ENCODE measurements at regions not wholly inside any gene's neighbourhood (a gene's known extent, or its start where the extent isn't known, plus 50 kb on each side); places are given as distances from the start of the nearest gene placed in this dataset.

- no peak overlapping the region for H3K18ac ChIP-seq (ENCODE audit: insufficient read length, low read depth, low read length)
- Mint-ChIP-seq H3K9me3 (no peaks in the 10 kb centered on the region; a peak in 1 of 5 replicates), H3K27me3 (ENCODE audit: low read depth) (no peaks in the 10 kb centered on the region), H3K4me3 (no peak overlapping the region), H3K4me1 (peaks cover 5 to 7% of the 10 kb centered on the region in 2 experiments), H3K27ac (no peak overlapping the region), H3K36me3 (ENCODE audit: insufficient read depth in 1 of 3, low read depth in 3 of 3) (no peaks in the 10 kb centered on the region)
- no peaks in the 10 kb centered on the region for H3K9me3 ChIP-seq (ENCODE audit: control insufficient read depth, low read depth, low read length)
- H3K23ac ChIP-seq (ENCODE audit: insufficient read length, low read depth, low read length) = no peak overlapping the region
- no peak overlapping the region for H4K8ac ChIP-seq (replicated peaks; ENCODE audit: insufficient read length, low read depth, low read length)
- no peaks in the 10 kb centered on the region for H3K23me2 ChIP-seq (ENCODE audit: insufficient read length, low read depth, low read length, poor library complexity, severe bottlenecking)
- WGBS (ENCODE audit: extremely low coverage, insufficient read length, low lambda C conversion rate) = no CpG with 5 or more reads among the region's 1 CpG
- no peaks in the 10 kb centered on the region for H3K27me3 ChIP-seq (ENCODE audit: insufficient read depth, low read length)
- H3K27ac ChIP-seq (ENCODE audit: insufficient read length, low read depth, low read length) = no peak overlapping the region
- H3K4me1 ChIP-seq (ENCODE audit: insufficient read depth, low read length) = no peaks in the 10 kb centered on the region; the same call in 1 of the 2 replicates
- H2AK5ac ChIP-seq (ENCODE audit: insufficient read length, low read length) = no peak overlapping the region
- no peak overlapping the region for H2BK120ac ChIP-seq (ENCODE audit: low read depth, low read length, poor library complexity, severe bottlenecking)
- no peak overlapping the region for H4K5ac ChIP-seq (ENCODE audit: insufficient read length, low read depth, low read length)
- no peak overlapping the region for H3T11ph ChIP-seq (ENCODE audit: low read length)
- TF ChIP-seq CTCF (conservative IDR thresholded peaks at IDR 0.05) = no peak
- H3K9ac ChIP-seq (ENCODE audit: extremely low read depth, insufficient read length, low read length) = no peak overlapping the region
- H2BK12ac ChIP-seq (ENCODE audit: insufficient read length, low read depth, low read length) = no peak overlapping the region
- no peaks in the 10 kb centered on the region for H3K79me2 ChIP-seq (ENCODE audit: insufficient read depth, low read length)
- H3K4me2 ChIP-seq (ENCODE audit: insufficient read depth, insufficient read length, low read length) = no peak overlapping the region
- no peak overlapping the region for H2BK15ac ChIP-seq (ENCODE audit: low read depth, low read length)
- H3K14ac ChIP-seq (ENCODE audit: insufficient read depth, low read length) = no peak overlapping the region
- H2BK20ac ChIP-seq (ENCODE audit: low read depth, low read length, poor library complexity, severe bottlenecking) = no peak overlapping the region
- H4K20me1 ChIP-seq (ENCODE audit: control insufficient read depth, insufficient read depth, insufficient read length) = no peaks in the 10 kb centered on the region
- no peak overlapping the region for H4K91ac ChIP-seq (ENCODE audit: insufficient read length, low read depth, low read length)
- H3K56ac ChIP-seq (ENCODE audit: insufficient read length, low read depth, low read length) = no peak overlapping the region
- H3K4ac ChIP-seq (ENCODE audit: low read depth, low read length) = no peak overlapping the region
- H2AFZ ChIP-seq (ENCODE audit: low read length) = no peak overlapping the region
- DNase-seq = no peak
- H2BK5ac ChIP-seq (ENCODE audit: insufficient read length, low read length) = no peak overlapping the region
- no peaks in the 10 kb centered on the region for H3K79me1 ChIP-seq (ENCODE audit: insufficient read depth, low read depth, low read length, poor library complexity, severe bottlenecking)
Measured at GRCh38 chr2:5995832-5996231, 303.6 kb downstream of the SOX11 start.

All from H9 (cell line).